GM12891 (cell line): ENCODE measurements at regions not wholly inside any gene's neighbourhood (a gene's known extent, or its start where the extent isn't known, plus 50 kb on each side); places are given as distances from the start of the nearest gene placed in this dataset.
"Not testable (repeated sequence)": the region's sequence is repeated elsewhere in the genome, so short reads cannot be mapped to it uniquely, and the experiment has no call there.

Experiments used
- POLR2A ChIP-seq: IDR thresholded peaks from 2 replicates; pipeline ENCODE4 v1.6.1; 2011; ENCODE audit warnings: low read depth, low read length, control low read depth
- POLR2AphosphoS5 ChIP-seq: IDR thresholded peaks from 2 replicates; pipeline ENCODE4 v1.6.1; 2011; ENCODE audit warnings: low read depth, low read length, control low read depth
- POU2F2 ChIP-seq: IDR thresholded peaks from 2 replicates; pipeline ENCODE4 v1.6.1; 2011; ENCODE audit warnings: low read depth, mild to moderate bottlenecking, control low read depth, low read length, moderate library complexity
- SPI1 ChIP-seq: IDR thresholded peaks from 2 replicates; pipeline ENCODE4 v1.6.1; 2011; ENCODE audit warnings: low read depth, low read length, control low read depth
- TAF1 ChIP-seq: IDR thresholded peaks from 2 replicates; pipeline ENCODE4 v1.6.1; 2011; ENCODE audit warnings: low read depth, low read length, control low read depth

- TF ChIP-seq TAF1, POLR2A, POLR2AphosphoS5, SPI1, POU2F2: not testable (repeated sequence)
These were observed 301.3 kb downstream of the UBE2NL start for GRCh38 chrX:144185197-144185596.
